Large intestine (tissue), 3 donors: ENCODE measurements at regions not wholly inside any gene's neighbourhood (a gene's known extent, or its start where the extent isn't known, plus 50 kb on each side); places are given as distances from the start of the nearest gene placed in this dataset.
"Not testable (repeated sequence)": the region's sequence is repeated elsewhere in the genome, so short reads cannot be mapped to it uniquely, and the experiment has no call there.

Experiments used
- DNase-seq, 2 donors: peaks; one replicate each; pipeline versions ENCODE4 v3.0.0 to v3.0.0-alpha.2; 2013
- H3K27ac ChIP-seq: one replicate; pipeline ENCODE4 v1.5.1; 2013; ENCODE audit warnings: low read length
- H3K27me3 ChIP-seq: 2 replicates; pipeline ENCODE4 v1.6.1; 2013; ENCODE audit warnings: low read length; ENCODE audit not compliant: control insufficient read depth, insufficient read depth
- H3K36me3 ChIP-seq: 2 replicates; pipeline ENCODE4 v1.6.1; 2013; ENCODE audit warnings: low read length; ENCODE audit not compliant: control insufficient read depth, insufficient read depth
- H3K4me1 ChIP-seq: one replicate; pipeline ENCODE4 v1.6.1; 2013; ENCODE audit warnings: low read length; ENCODE audit not compliant: control insufficient read depth, insufficient read depth
- H3K4me3 ChIP-seq: one replicate; pipeline ENCODE4 v1.5.1; 2013; ENCODE audit warnings: low read length
- H3K9me3 ChIP-seq: one replicate; pipeline ENCODE4 v1.6.1; 2013; ENCODE audit warnings: mild to moderate bottlenecking, low read depth, low read length, moderate library complexity; ENCODE audit not compliant: control insufficient read depth
- WGBS: methylation state at CpG from one replicate; pipeline ENCODE4 v1.1.5; 2013; ENCODE audit warnings: low lambda C conversion rate; ENCODE audit not compliant: insufficient coverage; 5-methylcytosine and 5-hydroxymethylcytosine counted together

DNA sequence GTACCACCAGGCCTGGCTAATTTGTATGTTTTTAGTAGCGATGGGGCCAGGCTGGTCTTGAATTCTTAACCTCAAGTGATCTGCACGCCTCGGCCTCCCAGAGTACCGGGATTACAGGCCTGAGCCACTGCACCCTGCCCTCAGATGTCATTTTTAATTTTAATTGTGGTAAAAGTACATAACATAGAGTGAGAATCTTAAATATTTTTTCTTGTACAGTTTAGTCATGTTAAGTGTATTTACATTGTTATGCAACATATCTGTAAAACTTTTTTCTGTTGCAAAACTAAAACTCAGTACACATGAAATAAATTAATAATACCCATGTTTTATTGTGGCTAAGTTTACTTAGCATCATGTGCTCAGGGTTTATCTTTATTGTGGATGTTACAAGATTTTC is 231.4 kb downstream of the ALG10 start:
- Histone ChIP-seq H3K27me3 (no peaks in the 10 kb centered on the region), H3K9me3 (peaks cover 6% of the 10 kb centered on the region), H3K27ac (no peak overlapping the region), H3K36me3 (no peaks in the 10 kb centered on the region), H3K4me3 (no peak overlapping the region), H3K4me1 (no peaks in the 10 kb centered on the region)
- no peak for DNase-seq
- 47% methylated on average over 3 of the region's 4 CpGs for WGBS

DNA sequence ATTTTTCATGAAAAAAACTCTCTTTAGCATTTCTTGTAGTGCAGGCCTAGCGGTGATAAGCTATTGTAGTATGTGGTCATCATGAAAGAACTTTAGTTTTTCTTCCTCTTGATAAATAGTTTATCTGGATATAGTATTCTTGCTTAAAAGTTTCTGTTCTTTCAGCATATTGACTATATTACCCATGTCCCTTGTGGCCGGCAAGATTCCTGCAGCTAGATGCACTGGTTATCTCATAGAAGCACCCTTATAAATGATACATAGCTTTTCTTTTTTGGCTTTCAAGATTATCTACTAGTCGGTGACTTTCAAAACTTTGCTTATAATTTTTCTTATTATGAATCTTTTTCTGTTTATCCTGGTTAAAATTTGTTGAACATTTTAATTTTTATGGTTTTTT is 234.8 kb downstream of the ALG10 start:
- Histone ChIP-seq H3K4me1 (no peaks in the 10 kb centered on the region), H3K36me3 (no peaks in the 10 kb centered on the region), H3K4me3 (no peak overlapping the region), H3K9me3 (peaks cover 6% of the 10 kb centered on the region), H3K27ac (no peak overlapping the region), H3K27me3 (no peaks in the 10 kb centered on the region)
- DNase-seq, result no peak
- 78% methylated on average over 2 of the region's 3 CpGs for WGBS

DNA sequence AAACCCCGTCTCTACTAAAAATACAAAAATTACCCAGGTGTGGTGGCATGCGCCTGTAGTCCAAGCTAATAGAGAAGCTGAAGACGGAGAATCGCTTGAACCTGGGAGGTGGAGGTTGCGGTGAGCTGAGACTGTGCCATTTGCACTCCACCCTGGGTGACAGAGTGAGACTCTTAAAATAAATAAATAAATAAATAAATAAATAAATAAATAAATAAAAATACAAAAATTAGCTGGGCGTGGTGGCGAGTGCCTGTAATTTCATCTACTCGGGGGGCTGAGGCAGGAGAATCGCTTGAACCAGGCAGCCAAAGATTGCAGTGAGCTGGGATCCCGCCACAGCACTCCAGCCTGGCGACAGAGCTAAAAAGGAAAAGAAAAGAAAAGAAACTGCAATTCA is 239.8 kb downstream of the ALG10 start:
- H3K4me1 ChIP-seq, H3K36me3 ChIP-seq, H3K4me3 ChIP-seq, DNase-seq, H3K27ac ChIP-seq, H3K27me3 ChIP-seq: not testable (repeated sequence)
- H3K9me3 ChIP-seq, result peaks cover 20% of the 10 kb centered on the region
- WGBS, result 67% methylated on average over 3 of the region's 11 CpGs

- H3K36me3 ChIP-seq, result no peaks in the 10 kb centered on the region
- no peaks in the 10 kb centered on the region for H3K27me3 ChIP-seq
- WGBS, result no CpG with 5 or more reads among the region's 14 CpGs
- no peaks in the 10 kb centered on the region for H3K4me1 ChIP-seq
- H3K4me3 ChIP-seq, result no peak overlapping the region
- DNase-seq, result no peak
- peaks cover 16% of the 10 kb centered on the region for H3K9me3 ChIP-seq
- H3K27ac ChIP-seq, result no peak overlapping the region
Measured at GRCh38 chr12:34264110-34264509, 241.8 kb downstream of the ALG10 start.

DNA sequence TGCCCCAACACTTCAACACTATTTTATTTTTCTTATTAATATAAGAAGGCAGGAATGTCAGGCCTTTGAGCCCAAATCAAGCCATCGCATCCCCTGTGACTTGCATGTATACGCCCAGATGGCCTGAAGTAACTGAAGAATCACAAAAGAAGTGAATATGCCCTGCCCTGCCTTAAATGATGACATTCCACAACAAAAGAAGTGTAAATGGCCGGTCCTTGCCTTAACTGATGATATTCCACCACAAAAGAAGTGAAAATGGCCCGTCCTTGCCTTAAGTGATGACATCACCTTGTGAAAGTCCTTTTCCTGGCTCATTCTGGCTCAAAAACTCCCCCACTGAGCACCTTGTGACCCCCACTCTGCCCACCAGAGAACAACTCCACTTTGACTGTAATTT is 251.4 kb downstream of the ALG10 start:
- H3K4me1 ChIP-seq, H3K36me3 ChIP-seq, H3K4me3 ChIP-seq, H3K27ac ChIP-seq, H3K27me3 ChIP-seq, DNase-seq: not testable (repeated sequence)
- no CpG with 5 or more reads among the region's 4 CpGs for WGBS
- peaks cover 13% of the 10 kb centered on the region for H3K9me3 ChIP-seq

GRCh38 chr12:34275129-34275528 is 252.8 kb downstream of the ALG10 start:
- WGBS, result no CpG with 5 or more reads among the region's 9 CpGs
- DNase-seq, result no peak
- no peaks in the 10 kb centered on the region for H3K36me3 ChIP-seq
- H3K9me3 ChIP-seq, result peaks cover 13% of the 10 kb centered on the region
- no peaks in the 10 kb centered on the region for H3K4me1 ChIP-seq
- no peak overlapping the region for H3K4me3 ChIP-seq
- H3K27ac ChIP-seq, result no peak overlapping the region
- H3K27me3 ChIP-seq, result no peaks in the 10 kb centered on the region

GRCh38 chr12:34286483-34286882 is 264.2 kb downstream of the ALG10 start:
- Histone ChIP-seq H3K27me3 (no peaks in the 10 kb centered on the region), H3K27ac (no peak overlapping the region), H3K36me3 (no peaks in the 10 kb centered on the region), H3K4me3 (no peak overlapping the region), H3K4me1 (no peaks in the 10 kb centered on the region), H3K9me3 (peaks cover 47% of the 10 kb centered on the region)
- WGBS, result no CpG with 5 or more reads among the region's 5 CpGs
- DNase-seq, result no peak

- no peak for DNase-seq
- WGBS, result no CpG with 5 or more reads among the region's 6 CpGs
- Histone ChIP-seq H3K9me3 (peaks cover 52% of the 10 kb centered on the region), H3K36me3 (no peaks in the 10 kb centered on the region), H3K27ac (no peak overlapping the region), H3K4me1 (no peaks in the 10 kb centered on the region), H3K4me3 (no peak overlapping the region), H3K27me3 (no peaks in the 10 kb centered on the region)
Measured at GRCh38 chr12:34286934-34287333, 264.6 kb downstream of the ALG10 start.

GRCh38 chr12:34287437-34287836 is 265.1 kb downstream of the ALG10 start:
- Histone ChIP-seq H3K36me3 (no peaks in the 10 kb centered on the region), H3K4me3 (no peak overlapping the region), H3K4me1 (no peaks in the 10 kb centered on the region), H3K9me3 (peaks cover 57% of the 10 kb centered on the region), H3K27me3 (no peaks in the 10 kb centered on the region), H3K27ac (no peak overlapping the region)
- WGBS, result 100% methylated on average over 1 of the region's 9 CpGs
- no peak for DNase-seq

DNA sequence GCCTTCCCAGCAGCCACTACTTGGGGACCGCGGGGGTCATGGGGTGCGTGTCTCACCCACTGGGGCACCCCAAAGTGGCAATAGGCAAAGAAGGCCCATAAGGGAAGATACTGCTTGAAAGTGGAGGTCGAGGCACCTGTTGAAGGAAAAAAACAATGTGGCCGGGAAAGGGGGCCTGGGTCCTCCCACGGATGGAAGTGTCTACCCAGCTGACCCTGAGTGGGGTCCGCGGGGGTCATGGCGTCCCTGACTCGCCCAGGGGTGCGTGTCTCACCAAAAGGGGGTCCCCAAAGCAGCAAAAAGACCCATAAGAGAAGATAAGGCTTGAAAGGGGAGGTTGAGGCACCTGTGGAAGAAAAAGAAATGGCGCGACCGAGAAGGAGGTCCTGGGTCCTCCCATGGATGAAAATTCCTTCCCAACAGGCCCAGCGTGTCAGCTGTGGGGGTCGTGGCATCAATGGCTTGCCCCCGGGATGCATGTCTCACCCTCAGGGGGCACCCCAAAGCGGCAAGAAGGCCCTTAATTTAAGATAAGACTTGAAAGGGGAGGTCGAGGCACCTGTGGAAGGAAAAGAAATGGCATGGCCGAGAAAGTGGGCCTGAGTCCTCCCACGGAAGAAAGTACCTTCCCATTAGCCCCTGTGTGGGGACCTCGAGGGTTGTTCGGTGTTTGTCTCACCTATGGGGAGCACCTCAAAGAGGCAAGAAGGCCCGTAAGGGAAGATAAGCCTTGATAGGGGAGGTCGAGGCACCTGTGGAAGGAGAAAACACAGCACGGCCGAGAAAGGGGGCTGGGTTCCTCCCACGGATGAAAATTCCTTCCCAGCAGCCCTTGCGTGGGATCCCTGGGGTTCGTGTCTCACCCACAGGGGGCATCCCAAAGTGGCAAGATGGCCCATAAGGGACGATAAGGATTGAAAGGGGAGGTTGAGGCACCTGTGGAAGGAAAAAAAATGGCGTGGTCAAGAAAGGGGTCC is 266.0 kb downstream of the ALG10 start:
- no peaks in the 10 kb centered on the region for H3K4me1 ChIP-seq
- peaks cover 65% of the 10 kb centered on the region for H3K9me3 ChIP-seq
- no peak for DNase-seq
- H3K36me3 ChIP-seq, result no peaks in the 10 kb centered on the region
- no peaks in the 10 kb centered on the region for H3K27me3 ChIP-seq
- no peak overlapping the region for H3K27ac ChIP-seq
- H3K4me3 ChIP-seq, result no peak overlapping the region
- WGBS, result 82% methylated on average over 4 of the region's 32 CpGs

- no peak overlapping the region for H3K27ac ChIP-seq
- H3K36me3 ChIP-seq, result no peaks in the 10 kb centered on the region
- H3K4me3 ChIP-seq, result no peak overlapping the region
- H3K4me1 ChIP-seq, result no peaks in the 10 kb centered on the region
- no CpG with 5 or more reads among the region's 12 CpGs for WGBS
- H3K27me3 ChIP-seq, result no peaks in the 10 kb centered on the region
- no peak for DNase-seq
- H3K9me3 ChIP-seq, result peaks cover 72% of the 10 kb centered on the region
Measured at GRCh38 chr12:34288963-34289345, 266.7 kb downstream of the ALG10 start.
